OCI-LY1 (cell line): ENCODE measurements at regions not wholly inside any gene's neighbourhood (a gene's known extent, or its start where the extent isn't known, plus 50 kb on each side); places are given as distances from the start of the nearest gene placed in this dataset.

ENCODE experiments used
- H2AFZ ChIP-seq: fragments of 200-600 bp; sonication (generic), shearing (Covaris generic); 2 replicates; pipeline ENCODE4 v1.6.0; 2014; ENCODE audit warnings: antibody characterized with exemption, mild to moderate bottlenecking, low read length
- H3F3A ChIP-seq: fragments of 200-600 bp; sonication (generic), shearing (Covaris generic); 2 replicates; pipeline ENCODE4 v1.6.0; 2014; ENCODE audit warnings: mild to moderate bottlenecking, antibody characterized with exemption, low read length, moderate library complexity; ENCODE audit not compliant: insufficient read depth
- H3K27ac ChIP-seq: fragments of 200-600 bp; sonication (generic); 2 replicates; pipeline ENCODE4 v1.5.1; 2014; ENCODE audit warnings: low read length, mixed run types, mild to moderate bottlenecking, low read depth; ENCODE audit not compliant: poor library complexity, severe bottlenecking
- H3K27me3 ChIP-seq: fragments of 200-600 bp; sonication (generic); 2 replicates; pipeline ENCODE4 v1.6.0; 2014; ENCODE audit warnings: antibody characterized with exemption, mild to moderate bottlenecking, low read length, moderate library complexity; ENCODE audit not compliant: insufficient read depth
- H3K36me3 ChIP-seq: fragments of 200-600 bp; sonication (generic); 2 replicates; pipeline ENCODE4 v1.6.1; 2014; ENCODE audit warnings: mild to moderate bottlenecking, antibody characterized with exemption, low read length, moderate library complexity, mixed read lengths; ENCODE audit not compliant: insufficient read depth
- H3K4me1 ChIP-seq: fragments of 200-600 bp; sonication (generic); 2 replicates; pipeline ENCODE4 v1.5.1; 2014; ENCODE audit warnings: mild to moderate bottlenecking, low read length, moderate library complexity; ENCODE audit not compliant: insufficient read depth, severe bottlenecking
- H3K4me2 ChIP-seq: fragments of 200-600 bp; sonication (generic), shearing (Covaris generic); 2 replicates; pipeline ENCODE4 v1.6.1; 2014; ENCODE audit warnings: low read length
- H3K4me3 ChIP-seq: fragments of 200-600 bp; sonication (generic); 2 replicates; pipeline ENCODE4 v1.5.1; 2014; ENCODE audit warnings: low read length, low read depth, mild to moderate bottlenecking, mixed read lengths; ENCODE audit not compliant: poor library complexity, severe bottlenecking
- H3K79me2 ChIP-seq: fragments of 200-600 bp; shearing (Covaris generic); 2 replicates; pipeline ENCODE4 v1.6.1; 2016; ENCODE audit warnings: mixed run types, low read length, mixed read lengths; ENCODE audit not compliant: insufficient read depth
- H3K9ac ChIP-seq: fragments of 200-600 bp; sonication (generic), shearing (Covaris generic); 2 replicates; pipeline ENCODE4 v1.6.1; 2014; ENCODE audit warnings: mild to moderate bottlenecking, low read length, mixed read lengths
- H3K9me2 ChIP-seq: fragments of 200-600 bp; sonication (generic), shearing (Covaris generic); 2 replicates; pipeline ENCODE4 v1.6.1; 2014; ENCODE audit warnings: low read depth, mild to moderate bottlenecking, low read length, mixed read lengths
- H3K9me3 ChIP-seq: fragments of 200-600 bp; shearing (Covaris generic); 2 replicates; pipeline ENCODE4 v1.6.1; 2014; ENCODE audit warnings: low read length, mixed read lengths
- H4K20me1 ChIP-seq: fragments of 200-600 bp; sonication (generic), shearing (Covaris generic); 2 replicates; pipeline ENCODE4 v1.6.0; 2016; ENCODE audit warnings: mild to moderate bottlenecking, low read length; ENCODE audit not compliant: insufficient read depth
- EZH2 ChIP-seq: fragments of 200-600 bp; sonication (generic), shearing (Covaris generic); IDR thresholded peaks from 2 replicates; pipeline ENCODE4 v1.8.0; 2017; ENCODE audit warnings: borderline replicate concordance, mixed run types, mild to moderate bottlenecking, antibody characterized with exemption, low read length, moderate library complexity, mixed read lengths
- TF ChIP-seq, protein P1 (sequence below): fragments of 200-600 bp; sonication (generic), shearing (Covaris generic); IDR thresholded peaks from 2 replicates; pipeline ENCODE4 v1.5.1; 2017; ENCODE audit warnings: mild to moderate bottlenecking, antibody characterized with exemption, low read length, moderate library complexity, mixed read lengths

DNA sequence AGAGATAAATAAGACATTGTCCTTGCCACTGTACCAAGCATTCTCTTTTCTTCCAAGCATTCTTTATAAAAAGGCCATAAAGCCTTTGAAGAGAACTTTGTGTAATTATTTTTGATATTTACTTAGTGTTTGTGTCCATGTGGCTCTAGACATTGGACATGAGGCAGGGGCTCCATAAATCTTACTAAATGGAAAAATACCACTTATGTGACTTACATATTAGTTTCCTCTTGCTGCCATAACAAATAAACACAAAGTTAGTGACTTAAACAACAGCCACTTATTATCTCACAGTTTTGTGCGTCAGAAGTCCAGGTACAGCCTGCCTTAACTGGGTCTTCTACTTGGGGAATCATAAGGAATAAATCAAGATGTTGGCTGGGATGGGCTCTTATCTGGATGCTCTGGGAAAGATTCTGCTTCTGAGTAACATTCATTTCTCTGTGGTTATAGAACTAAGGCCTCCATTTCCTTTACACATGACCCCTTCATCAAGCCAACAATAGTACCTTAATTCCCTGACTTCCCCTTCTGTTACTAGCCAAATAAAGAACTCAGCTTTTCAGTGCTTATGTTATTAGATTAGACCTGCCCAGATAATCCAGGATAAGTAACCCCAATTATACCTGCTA, 59.9 kb upstream of the COL8A1 start:
- Histone ChIP-seq H3K9ac (no peak overlapping the region), H3K27ac (no peak overlapping the region), H3K79me2 (no peaks in the 10 kb centered on the region), H3K4me1 (no peaks in the 10 kb centered on the region), H4K20me1 (no peaks in the 10 kb centered on the region), H3K9me2 (no peaks in the 10 kb centered on the region), H3K9me3 (no peaks in the 10 kb centered on the region), H3K4me2 (no peak overlapping the region), H2AFZ (no peak overlapping the region), H3F3A (no peaks in the 10 kb centered on the region), H3K27me3 (no peaks in the 10 kb centered on the region), H3K4me3 (no peak overlapping the region), H3K36me3 (no peaks in the 10 kb centered on the region)
- no peak for TF ChIP-seq EZH2
- TF ChIP-seq, protein P1, sequence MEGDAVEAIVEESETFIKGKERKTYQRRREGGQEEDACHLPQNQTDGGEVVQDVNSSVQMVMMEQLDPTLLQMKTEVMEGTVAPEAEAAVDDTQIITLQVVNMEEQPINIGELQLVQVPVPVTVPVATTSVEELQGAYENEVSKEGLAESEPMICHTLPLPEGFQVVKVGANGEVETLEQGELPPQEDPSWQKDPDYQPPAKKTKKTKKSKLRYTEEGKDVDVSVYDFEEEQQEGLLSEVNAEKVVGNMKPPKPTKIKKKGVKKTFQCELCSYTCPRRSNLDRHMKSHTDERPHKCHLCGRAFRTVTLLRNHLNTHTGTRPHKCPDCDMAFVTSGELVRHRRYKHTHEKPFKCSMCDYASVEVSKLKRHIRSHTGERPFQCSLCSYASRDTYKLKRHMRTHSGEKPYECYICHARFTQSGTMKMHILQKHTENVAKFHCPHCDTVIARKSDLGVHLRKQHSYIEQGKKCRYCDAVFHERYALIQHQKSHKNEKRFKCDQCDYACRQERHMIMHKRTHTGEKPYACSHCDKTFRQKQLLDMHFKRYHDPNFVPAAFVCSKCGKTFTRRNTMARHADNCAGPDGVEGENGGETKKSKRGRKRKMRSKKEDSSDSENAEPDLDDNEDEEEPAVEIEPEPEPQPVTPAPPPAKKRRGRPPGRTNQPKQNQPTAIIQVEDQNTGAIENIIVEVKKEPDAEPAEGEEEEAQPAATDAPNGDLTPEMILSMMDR = no peak

DNA sequence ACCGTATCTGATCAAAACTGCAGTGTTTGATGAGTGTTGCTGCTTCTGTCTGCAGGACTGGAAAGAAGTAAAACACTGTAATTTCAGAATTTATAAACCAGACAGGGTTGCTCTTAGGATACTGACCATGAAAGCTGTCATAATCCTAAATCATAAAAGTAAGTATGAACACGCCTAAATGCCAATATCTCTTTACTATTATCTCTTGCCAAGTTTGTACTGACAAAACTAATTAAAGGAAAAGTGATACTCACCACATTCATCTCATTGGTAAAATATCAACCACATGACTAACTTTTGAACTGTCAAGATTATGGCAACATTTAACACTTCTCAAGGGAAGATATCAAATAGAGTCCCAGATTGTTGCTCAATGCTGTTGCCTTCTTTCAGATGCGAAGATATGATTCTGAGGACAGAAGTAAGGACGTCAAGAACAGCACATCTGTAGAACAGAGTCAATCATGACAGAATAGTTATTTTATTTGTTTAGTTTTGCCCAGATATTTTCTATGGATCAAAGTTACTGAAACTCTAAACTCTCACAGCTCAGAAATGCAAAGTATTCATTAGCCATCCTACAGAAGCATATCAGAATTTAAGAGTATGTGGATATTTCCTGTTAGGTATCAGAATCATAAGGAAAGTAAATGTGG, 61.4 kb upstream of the COL8A1 start:
- Histone ChIP-seq H3K27ac (no peak overlapping the region), H3K4me3 (no peak overlapping the region), H3K79me2 (no peaks in the 10 kb centered on the region), H3F3A (no peaks in the 10 kb centered on the region), H3K4me1 (no peaks in the 10 kb centered on the region), H3K9me3 (no peaks in the 10 kb centered on the region), H2AFZ (no peak overlapping the region), H3K9me2 (no peaks in the 10 kb centered on the region), H3K9ac (no peak overlapping the region), H3K36me3 (no peaks in the 10 kb centered on the region), H3K4me2 (no peak overlapping the region), H3K27me3 (no peaks in the 10 kb centered on the region), H4K20me1 (no peaks in the 10 kb centered on the region)
- TF ChIP-seq, protein P1 = no peak
- TF ChIP-seq EZH2 = no peak

DNA sequence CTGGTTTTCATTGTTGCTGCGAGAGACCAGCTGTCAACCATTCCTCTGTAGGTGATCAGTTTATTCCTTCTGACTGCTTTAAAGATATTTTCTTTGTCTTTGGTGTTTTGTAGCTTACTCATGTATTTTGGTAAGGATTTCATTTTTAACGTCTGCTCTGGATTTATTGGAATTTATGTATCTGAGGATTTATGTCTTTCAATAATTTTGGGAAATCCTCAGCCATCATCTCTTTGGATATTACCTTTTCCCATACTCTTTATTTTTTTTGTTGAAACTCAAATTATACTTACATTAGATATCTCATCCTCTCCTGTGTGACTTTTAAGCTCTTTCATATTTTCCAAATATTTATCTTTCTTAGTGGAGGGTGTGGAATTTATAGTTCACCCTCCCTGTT, 62.7 kb upstream of the COL8A1 start:
- Histone ChIP-seq H4K20me1 (no peaks in the 10 kb centered on the region), H3K9ac (no peak overlapping the region), H3K36me3 (no peaks in the 10 kb centered on the region), H3K4me1 (no peaks in the 10 kb centered on the region), H3K27me3 (no peaks in the 10 kb centered on the region), H3K9me3 (no peaks in the 10 kb centered on the region), H3K79me2 (no peaks in the 10 kb centered on the region), H3K4me3 (no peak overlapping the region), H3K4me2 (no peak overlapping the region), H3K27ac (no peak overlapping the region), H3K9me2 (no peaks in the 10 kb centered on the region), H2AFZ (no peak overlapping the region), H3F3A (no peaks in the 10 kb centered on the region)
- TF ChIP-seq, protein P1 = no peak
- TF ChIP-seq EZH2 = no peak
